ENCODE measurements at regions not wholly inside any gene's neighbourhood (a gene's known extent, or its start where the extent isn't known, plus 50 kb on each side); places are given as distances from the start of the nearest gene placed in this dataset.

DNA sequence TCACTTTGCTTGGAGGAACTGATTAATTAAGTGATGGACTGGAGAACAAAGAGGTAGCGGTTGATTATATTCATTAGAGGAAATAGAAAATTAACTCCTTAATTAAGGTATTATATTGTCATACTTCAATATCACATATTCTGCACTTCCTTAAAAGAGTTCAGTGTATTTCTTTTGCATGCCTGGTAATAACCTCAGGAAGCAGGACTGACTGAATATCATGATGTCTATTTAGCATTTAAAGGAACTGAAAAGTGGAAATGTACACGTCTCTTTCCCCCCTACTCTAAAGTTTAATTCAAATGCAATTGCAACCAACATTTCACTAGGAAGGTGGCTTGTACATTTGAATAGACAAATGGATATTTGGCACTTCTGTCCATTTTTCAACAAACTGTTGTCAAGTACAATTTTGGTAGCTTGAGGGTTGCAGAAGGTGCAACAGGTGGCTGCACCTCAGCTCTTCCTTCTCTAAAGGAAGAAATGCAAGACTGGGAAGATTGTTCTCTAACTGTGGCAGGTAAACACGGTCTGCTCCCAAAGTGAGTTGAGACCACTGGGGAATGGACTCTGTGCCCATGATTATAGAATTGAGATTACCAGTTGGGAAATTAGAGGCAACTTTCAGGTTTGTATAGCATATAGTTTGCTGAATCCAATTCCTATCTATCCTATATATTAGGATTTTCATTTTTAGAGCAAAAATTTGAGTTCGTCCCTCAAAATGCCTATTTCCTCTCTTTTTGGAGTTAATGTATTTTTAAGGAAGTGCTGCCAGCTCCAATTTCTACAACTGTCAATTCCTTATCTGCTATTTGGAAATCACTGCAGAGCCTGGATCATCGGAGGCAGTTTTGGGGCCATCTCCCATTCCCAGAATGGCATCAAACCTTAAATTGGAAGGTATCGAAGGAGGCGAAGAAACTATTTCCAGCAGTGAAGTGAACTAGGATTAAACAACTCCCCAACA is 98.9 kb upstream of the TAF11L2 start:
- Histone ChIP-seq H3K36me3 (replicated peaks in 1 of 2; ENCODE audit: control extremely low read depth in 1 of 2, control insufficient read depth in 1 of 2, extremely low read depth in 1 of 2, insufficient read depth in 2 of 2, low read length in 1 of 2) (no peaks in the 10 kb centered on the region), H3K27ac (ENCODE audit: low read length in 2 of 2) (peak overlapping the region in 1 of 2 donors; percentile 23), H3K9ac (ENCODE audit: low read length) (peak overlapping the region; percentile 19), H4K20me1 (ENCODE audit: control insufficient read depth, insufficient read depth, low read length, poor library complexity, severe bottlenecking) (no peaks in the 10 kb centered on the region), H2AFZ (ENCODE audit: insufficient read depth, low read depth, low read length, poor library complexity, severe bottlenecking) (peak overlapping the region; percentile 26), H3K4me1 (ENCODE audit: control insufficient read depth in 2 of 2, insufficient read depth in 2 of 2, low read length in 2 of 2) (peaks cover 24 to 27% of the 10 kb centered on the region in 2 donors), H3K27me3 (replicated peaks in 1 of 4; ENCODE audit: control extremely low read depth in 1 of 4, control insufficient read depth in 3 of 4, insufficient read depth in 4 of 4, low read length in 3 of 4) (no peaks in the 10 kb centered on the region), H3K4me2 (replicated peaks; ENCODE audit: low read depth, low read length, poor library complexity, severe bottlenecking) (peak overlapping the region; percentile 47), H3K9me3 (ENCODE audit: control extremely low read depth in 1 of 3, control insufficient read depth in 2 of 3, insufficient read depth in 1 of 3, low read length in 2 of 3) (no peaks in the 10 kb centered on the region), H3K79me2 (ENCODE audit: control insufficient read depth, insufficient read depth, low read length) (no peaks in the 10 kb centered on the region), H3K4me3 (ENCODE audit: control extremely low read depth in 1 of 5, extremely low read depth in 1 of 5, insufficient read depth in 1 of 5, low read depth in 2 of 5, low read length in 4 of 5) (peak overlapping the region in 1 of 5 experiments; percentile 21)
- no peak for ATAC-seq (ENCODE audit: low read depth)
- TF ChIP-seq EZH2 (IDR thresholded peaks at IDR 0.05; ENCODE audit: borderline replicate concordance, insufficient read depth, low read depth, low read length, poor library complexity, severe bottlenecking), result no peak
- TF ChIP-seq, protein P1, sequence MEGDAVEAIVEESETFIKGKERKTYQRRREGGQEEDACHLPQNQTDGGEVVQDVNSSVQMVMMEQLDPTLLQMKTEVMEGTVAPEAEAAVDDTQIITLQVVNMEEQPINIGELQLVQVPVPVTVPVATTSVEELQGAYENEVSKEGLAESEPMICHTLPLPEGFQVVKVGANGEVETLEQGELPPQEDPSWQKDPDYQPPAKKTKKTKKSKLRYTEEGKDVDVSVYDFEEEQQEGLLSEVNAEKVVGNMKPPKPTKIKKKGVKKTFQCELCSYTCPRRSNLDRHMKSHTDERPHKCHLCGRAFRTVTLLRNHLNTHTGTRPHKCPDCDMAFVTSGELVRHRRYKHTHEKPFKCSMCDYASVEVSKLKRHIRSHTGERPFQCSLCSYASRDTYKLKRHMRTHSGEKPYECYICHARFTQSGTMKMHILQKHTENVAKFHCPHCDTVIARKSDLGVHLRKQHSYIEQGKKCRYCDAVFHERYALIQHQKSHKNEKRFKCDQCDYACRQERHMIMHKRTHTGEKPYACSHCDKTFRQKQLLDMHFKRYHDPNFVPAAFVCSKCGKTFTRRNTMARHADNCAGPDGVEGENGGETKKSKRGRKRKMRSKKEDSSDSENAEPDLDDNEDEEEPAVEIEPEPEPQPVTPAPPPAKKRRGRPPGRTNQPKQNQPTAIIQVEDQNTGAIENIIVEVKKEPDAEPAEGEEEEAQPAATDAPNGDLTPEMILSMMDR (IDR thresholded peaks at IDR 0.05), result no peak
- POLR2A ChIA-PET, result no interaction called here
- peak overlapping the region; percentile 4 for H3K27ac Mint-ChIP-seq
- CTCF ChIA-PET, result interaction anchor here (0.9 to 1.3 kb wide), 2 partner anchors 164 to 183 kb away, joined by 3 read pairs; no protein-coding TSS in a partner anchor
- peaks cover 5% of the 10 kb centered on the region for H3K9me3 Mint-ChIP-seq (ENCODE audit: insufficient read depth)
- WGBS (ENCODE audit: insufficient coverage), result 100% methylated on average over 1 of the region's 7 CpGs
- DNase-seq, result no peak
- H3K4me3 Mint-ChIP-seq, result peak overlapping the region; percentile 51
- no peaks in the 10 kb centered on the region for H3K27me3 Mint-ChIP-seq
- peaks cover 46% of the 10 kb centered on the region for H3K4me1 Mint-ChIP-seq
- intact Hi-C loops (cut with micrococcal nuclease), result no loop called here

DNA sequence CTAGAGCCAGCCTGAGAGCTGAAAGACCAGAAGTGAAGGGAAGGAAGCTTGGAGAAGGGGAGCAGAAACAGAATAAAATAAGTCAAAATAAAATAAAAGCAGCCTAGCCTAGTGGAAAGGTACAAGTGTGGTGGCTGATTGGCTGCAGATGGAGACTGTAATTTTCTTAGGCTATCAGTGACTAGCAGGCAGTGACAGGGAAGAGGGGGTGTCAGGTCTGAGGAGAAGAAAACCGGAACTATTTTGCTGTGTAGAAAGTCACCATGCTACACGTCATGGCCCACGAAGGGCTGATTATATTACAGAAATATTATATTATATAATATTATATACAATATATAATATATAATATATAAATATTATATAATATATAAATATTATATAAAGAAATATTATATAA is 98.1 kb upstream of the TAF11L2 start:
- intact Hi-C loops (cut with micrococcal nuclease), result no loop called here
- WGBS (ENCODE audit: insufficient coverage), result no CpG with 5 or more reads among the region's 3 CpGs
- Histone ChIP-seq H3K27me3 (replicated peaks in 1 of 4; ENCODE audit: control extremely low read depth in 1 of 4, control insufficient read depth in 3 of 4, insufficient read depth in 4 of 4, low read length in 3 of 4) (no peaks in the 10 kb centered on the region), H3K79me2 (ENCODE audit: control insufficient read depth, insufficient read depth, low read length) (no peaks in the 10 kb centered on the region), H2AFZ (ENCODE audit: insufficient read depth, low read depth, low read length, poor library complexity, severe bottlenecking) (peak overlapping the region; percentile 26), H3K4me3 (ENCODE audit: control extremely low read depth in 1 of 5, extremely low read depth in 1 of 5, insufficient read depth in 1 of 5, low read depth in 2 of 5, low read length in 4 of 5) (no peak overlapping the region), H3K4me2 (replicated peaks; ENCODE audit: low read depth, low read length, poor library complexity, severe bottlenecking) (peak overlapping the region; percentile 47), H3K27ac (ENCODE audit: low read length in 2 of 2) (peak overlapping the region in 1 of 2 donors; percentile 23), H3K36me3 (replicated peaks in 1 of 2; ENCODE audit: control extremely low read depth in 1 of 2, control insufficient read depth in 1 of 2, extremely low read depth in 1 of 2, insufficient read depth in 2 of 2, low read length in 1 of 2) (no peaks in the 10 kb centered on the region), H4K20me1 (ENCODE audit: control insufficient read depth, insufficient read depth, low read length, poor library complexity, severe bottlenecking) (no peaks in the 10 kb centered on the region), H3K9ac (ENCODE audit: low read length) (peak overlapping the region; percentile 19), H3K9me3 (ENCODE audit: control extremely low read depth in 1 of 3, control insufficient read depth in 2 of 3, insufficient read depth in 1 of 3, low read length in 2 of 3) (no peaks in the 10 kb centered on the region), H3K4me1 (ENCODE audit: control insufficient read depth in 2 of 2, insufficient read depth in 2 of 2, low read length in 2 of 2) (peaks cover 24 to 27% of the 10 kb centered on the region in 2 donors)
- DNase-seq (peak; percentile 21), ATAC-seq (ENCODE audit: low read depth) (peak; percentile 33)
- CTCF ChIA-PET, result no interaction called here
- peak overlapping the region; percentile 13 for H3K4me3 Mint-ChIP-seq
- peaks cover 46% of the 10 kb centered on the region for H3K4me1 Mint-ChIP-seq
- no peaks in the 10 kb centered on the region for H3K27me3 Mint-ChIP-seq
- peaks cover 5% of the 10 kb centered on the region for H3K9me3 Mint-ChIP-seq (ENCODE audit: insufficient read depth)
- peak overlapping the region; percentile 4 for H3K27ac Mint-ChIP-seq
- POLR2A ChIA-PET, result no interaction called here
- TF ChIP-seq, protein P1 (IDR thresholded peaks at IDR 0.05), result no peak
- no peak for TF ChIP-seq EZH2 (IDR thresholded peaks at IDR 0.05; ENCODE audit: borderline replicate concordance, insufficient read depth, low read depth, low read length, poor library complexity, severe bottlenecking)

Measured in B cell (primary cell).